HUES64 (cell line): ENCODE measurements at regions not wholly inside any gene's neighbourhood (a gene's known extent, or its start where the extent isn't known, plus 50 kb on each side); places are given as distances from the start of the nearest gene placed in this dataset.

Experiments used
- H3K27ac ChIP-seq: 2 replicates; pipeline ENCODE4 v1.7.0; 2013; ENCODE audit warnings: low read depth, low read length, inconsistent platforms
- H3K27me3 ChIP-seq: 2 replicates; pipeline ENCODE4 v1.6.1; 2013; ENCODE audit warnings: mild to moderate bottlenecking, low read length; ENCODE audit not compliant: insufficient read depth
- H3K36me3 ChIP-seq: 2 replicates; pipeline ENCODE4 v1.6.1; 2013; ENCODE audit warnings: mild to moderate bottlenecking, low read length; ENCODE audit not compliant: insufficient read depth
- H3K4me1 ChIP-seq: 2 replicates; pipeline ENCODE4 v1.6.1; 2013; ENCODE audit warnings: mild to moderate bottlenecking, low read length, moderate library complexity; ENCODE audit not compliant: insufficient read depth
- H3K4me3 ChIP-seq: 2 replicates; pipeline ENCODE4 v1.5.1; 2013; ENCODE audit warnings: mild to moderate bottlenecking, low read length, moderate library complexity
- H3K9ac ChIP-seq: 2 replicates; pipeline ENCODE4 v1.6.1; 2013; ENCODE audit warnings: mild to moderate bottlenecking, low read depth, low read length
- H3K9me3 ChIP-seq: 2 replicates; pipeline ENCODE4 v1.6.1; 2013; ENCODE audit warnings: low read depth, low read length; ENCODE audit not compliant: insufficient read depth
- WGBS: fragments of 150-250, 120-280 bp; methylation state at CpG from one replicate; pipeline ENCODE4 v1.1.7; 2013; ENCODE audit warnings: missing lambda C conversion rate; 5-methylcytosine and 5-hydroxymethylcytosine counted together

- Histone ChIP-seq H3K9ac (no peak overlapping the region), H3K27ac (no peak overlapping the region), H3K27me3 (no peaks in the 10 kb centered on the region), H3K9me3 (no peaks in the 10 kb centered on the region), H3K36me3 (no peaks in the 10 kb centered on the region), H3K4me1 (no peaks in the 10 kb centered on the region), H3K4me3 (no peak overlapping the region)
- WGBS: 60% methylated on average over 8 of the region's 8 CpGs
Observed at GRCh38 chr4:15231265-15232091, 196.4 kb upstream of the C1QTNF7 start.

GRCh38 chr4:15232366-15233263 is 195.2 kb upstream of the C1QTNF7 start:
- Histone ChIP-seq H3K9me3 (no peaks in the 10 kb centered on the region), H3K9ac (no peak overlapping the region), H3K4me3 (no peak overlapping the region), H3K27ac (no peak overlapping the region), H3K4me1 (no peaks in the 10 kb centered on the region), H3K36me3 (no peaks in the 10 kb centered on the region), H3K27me3 (no peaks in the 10 kb centered on the region)
- 85% methylated on average over 9 of the region's 10 CpGs for WGBS

GRCh38 chr4:15233264-15233597 is 194.6 kb upstream of the C1QTNF7 start:
- H3K36me3 ChIP-seq: no peaks in the 10 kb centered on the region
- no peaks in the 10 kb centered on the region for H3K27me3 ChIP-seq
- no peaks in the 10 kb centered on the region for H3K9me3 ChIP-seq
- H3K4me3 ChIP-seq: no peak overlapping the region
- H3K9ac ChIP-seq: no peak overlapping the region
- H3K27ac ChIP-seq: no peak overlapping the region
- WGBS: 80% methylated on average over 4 of the region's 4 CpGs
- H3K4me1 ChIP-seq: no peaks in the 10 kb centered on the region

- H3K4me1 ChIP-seq: no peaks in the 10 kb centered on the region
- no peaks in the 10 kb centered on the region for H3K27me3 ChIP-seq
- no peaks in the 10 kb centered on the region for H3K9me3 ChIP-seq
- no peak overlapping the region for H3K27ac ChIP-seq
- WGBS: 92% methylated on average over 5 of the region's 5 CpGs
- H3K4me3 ChIP-seq: no peak overlapping the region
- H3K36me3 ChIP-seq: no peaks in the 10 kb centered on the region
- no peak overlapping the region for H3K9ac ChIP-seq
Observed at GRCh38 chr4:15233626-15234025, 194.2 kb upstream of the C1QTNF7 start.

GRCh38 chr4:15234116-15234855 is 193.5 kb upstream of the C1QTNF7 start:
- 88% methylated on average over 6 of the region's 7 CpGs for WGBS
- Histone ChIP-seq H3K27me3 (no peaks in the 10 kb centered on the region), H3K4me1 (no peaks in the 10 kb centered on the region), H3K9me3 (no peaks in the 10 kb centered on the region), H3K4me3 (no peak overlapping the region), H3K27ac (no peak overlapping the region), H3K9ac (no peak overlapping the region), H3K36me3 (no peaks in the 10 kb centered on the region)

- Histone ChIP-seq H3K4me1 (no peaks in the 10 kb centered on the region), H3K9me3 (no peaks in the 10 kb centered on the region), H3K27ac (no peak overlapping the region), H3K4me3 (no peak overlapping the region), H3K27me3 (no peaks in the 10 kb centered on the region), H3K9ac (no peak overlapping the region), H3K36me3 (no peaks in the 10 kb centered on the region)
- WGBS: 96% methylated on average over 2 of the region's 2 CpGs
Observed at GRCh38 chr4:15234856-15235126, 193.0 kb upstream of the C1QTNF7 start.

- WGBS: 98% methylated on average over 2 of the region's 2 CpGs
- Histone ChIP-seq H3K27me3 (no peaks in the 10 kb centered on the region), H3K4me3 (no peak overlapping the region), H3K9me3 (no peaks in the 10 kb centered on the region), H3K4me1 (no peaks in the 10 kb centered on the region), H3K9ac (no peak overlapping the region), H3K27ac (no peak overlapping the region), H3K36me3 (no peaks in the 10 kb centered on the region)
Observed at GRCh38 chr4:15235135-15235534, 192.7 kb upstream of the C1QTNF7 start.

- H3K36me3 ChIP-seq: no peaks in the 10 kb centered on the region
- H3K27me3 ChIP-seq: no peaks in the 10 kb centered on the region
- no peak overlapping the region for H3K9ac ChIP-seq
- H3K9me3 ChIP-seq: no peaks in the 10 kb centered on the region
- no peaks in the 10 kb centered on the region for H3K4me1 ChIP-seq
- H3K4me3 ChIP-seq: no peak overlapping the region
- no peak overlapping the region for H3K27ac ChIP-seq
- 93% methylated on average over 3 of the region's 3 CpGs for WGBS
Observed at GRCh38 chr4:15237648-15238230, 190.1 kb upstream of the C1QTNF7 start.

GRCh38 chr4:15238720-15239119 is 189.1 kb upstream of the C1QTNF7 start:
- Histone ChIP-seq H3K9me3 (no peaks in the 10 kb centered on the region), H3K4me3 (no peak overlapping the region), H3K36me3 (no peaks in the 10 kb centered on the region), H3K9ac (no peak overlapping the region), H3K4me1 (no peaks in the 10 kb centered on the region), H3K27me3 (no peaks in the 10 kb centered on the region), H3K27ac (no peak overlapping the region)
- WGBS: 38% methylated on average over 1 of the region's 3 CpGs

GRCh38 chr4:15239866-15240265 is 188.0 kb upstream of the C1QTNF7 start:
- no peak overlapping the region for H3K4me3 ChIP-seq
- no peak overlapping the region for H3K9ac ChIP-seq
- H3K4me1 ChIP-seq: no peaks in the 10 kb centered on the region
- no peaks in the 10 kb centered on the region for H3K9me3 ChIP-seq
- no peaks in the 10 kb centered on the region for H3K27me3 ChIP-seq
- H3K36me3 ChIP-seq: no peaks in the 10 kb centered on the region
- 93% methylated on average over 4 of the region's 4 CpGs for WGBS
- no peak overlapping the region for H3K27ac ChIP-seq

GRCh38 chr4:15240764-15241163 is 187.1 kb upstream of the C1QTNF7 start:
- H3K36me3 ChIP-seq: no peaks in the 10 kb centered on the region
- H3K9ac ChIP-seq: no peak overlapping the region
- H3K9me3 ChIP-seq: no peaks in the 10 kb centered on the region
- no peaks in the 10 kb centered on the region for H3K4me1 ChIP-seq
- no peaks in the 10 kb centered on the region for H3K27me3 ChIP-seq
- WGBS: 94% methylated on average over 3 of the region's 3 CpGs
- no peak overlapping the region for H3K4me3 ChIP-seq
- no peak overlapping the region for H3K27ac ChIP-seq
